ENCODE measurements at regions not wholly inside any gene's neighbourhood (a gene's known extent, or its start where the extent isn't known, plus 50 kb on each side); places are given as distances from the start of the nearest gene placed in this dataset.
"Not testable (repeated sequence)": the region's sequence is repeated elsewhere in the genome, so short reads cannot be mapped to it uniquely, and the experiment has no call there.

DNA sequence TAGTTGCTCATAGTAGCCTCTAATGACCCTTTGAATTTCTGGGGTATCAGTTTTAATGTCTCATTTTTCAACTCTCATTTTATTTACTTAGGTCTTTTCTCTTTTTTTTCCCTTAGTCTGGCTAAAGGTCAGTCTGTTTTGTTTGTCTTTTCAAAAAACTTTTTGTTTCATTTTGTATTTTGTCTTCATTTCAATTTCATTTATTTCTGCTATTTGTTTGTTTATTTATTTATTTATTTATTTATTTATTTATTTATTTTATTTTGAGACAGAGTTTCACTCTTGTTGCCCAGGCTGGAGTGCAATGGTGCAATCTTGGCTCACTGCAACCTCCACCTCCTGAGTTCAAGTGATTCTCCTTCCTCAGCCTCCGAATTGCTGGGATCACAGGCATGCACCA is 1076.9 kb downstream of the PCDH7 start:
- ATAC-seq; DNase-seq; intact Hi-C loops (cut with DNase I, micrococcal nuclease): not testable (repeated sequence)

DNA sequence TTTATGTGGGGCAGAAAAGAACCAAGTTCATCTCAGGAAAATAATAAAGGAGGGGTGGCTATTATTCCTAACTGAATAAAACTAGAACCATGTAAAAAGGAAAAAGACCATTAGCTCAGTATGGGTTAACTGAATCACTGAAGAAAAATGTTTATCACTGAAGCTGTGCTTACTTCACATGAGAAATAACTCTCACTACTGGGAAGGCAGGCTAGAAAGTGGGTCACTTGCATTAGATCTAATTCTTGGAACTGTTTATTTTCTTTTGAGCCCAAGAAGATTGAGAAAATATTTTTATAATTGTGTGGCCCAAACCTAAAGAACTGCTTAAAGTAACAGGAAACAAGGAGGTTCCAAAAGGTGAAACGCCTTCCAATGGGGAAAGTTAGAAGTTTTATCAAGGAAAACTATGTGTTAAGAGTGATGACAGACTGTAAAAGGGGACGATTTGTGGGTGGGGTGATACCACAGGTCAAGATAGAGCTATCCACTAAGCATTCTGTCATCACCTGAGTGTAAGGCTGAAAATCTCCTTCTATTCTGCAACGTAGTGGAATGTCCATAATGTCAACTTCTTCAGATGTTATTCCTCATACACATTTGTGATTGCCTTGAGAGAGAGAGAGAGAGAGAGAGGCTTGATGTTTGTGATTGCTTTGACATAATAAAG is 1083.5 kb downstream of the PCDH7 start:
- intact Hi-C loops (cut with DNase I, micrococcal nuclease) = no loop called here
- ATAC-seq = no peak
- no peak for DNase-seq

- DNase-seq = no peak
- no peak for ATAC-seq
- intact Hi-C loops (cut with DNase I, micrococcal nuclease) = no loop called here
Measured at GRCh38 chr4:31807036-31807435, 1086.9 kb downstream of the PCDH7 start.

DNA sequence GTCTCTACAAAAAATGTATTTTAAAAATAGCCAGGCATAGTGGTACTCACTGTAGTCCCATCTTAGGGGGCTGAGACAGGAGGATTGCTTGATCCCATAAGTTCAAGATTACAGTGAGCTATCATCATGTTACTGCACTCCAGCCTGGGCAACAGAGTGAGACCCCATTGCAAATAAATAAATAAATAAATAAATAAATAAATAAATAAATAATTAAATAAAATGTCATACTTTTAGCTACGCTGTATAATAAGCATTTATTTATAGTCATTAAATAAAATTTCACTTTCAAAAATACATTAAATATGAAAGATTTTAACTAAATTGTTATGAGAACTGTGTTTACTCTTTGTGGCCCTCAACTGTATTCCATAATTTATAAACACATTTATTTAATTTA is 1124.2 kb downstream of the PCDH7 start:
- ATAC-seq (no peak), DNase-seq (no peak)
- intact Hi-C loops (cut with DNase I, micrococcal nuclease) = no loop called here

DNA sequence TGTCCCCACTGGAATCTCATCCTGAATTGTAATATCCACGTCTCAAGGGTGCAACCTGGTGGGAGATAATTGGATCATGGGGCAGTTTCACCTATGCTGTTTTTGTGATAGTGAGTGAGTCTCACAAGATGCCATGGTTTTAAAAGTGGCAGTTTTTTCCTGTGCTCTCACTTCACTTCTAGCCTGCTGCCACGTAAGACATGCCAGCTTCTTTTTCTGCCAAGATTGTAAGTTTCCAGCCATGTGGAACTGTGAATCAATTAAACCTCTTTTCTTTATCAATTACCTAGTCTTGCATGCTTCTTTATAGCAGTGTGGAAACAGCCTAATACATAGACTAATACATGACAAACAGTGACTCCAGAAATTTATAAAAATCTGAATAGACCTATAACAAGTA is 1131.8 kb downstream of the PCDH7 start:
- intact Hi-C loops (cut with DNase I, micrococcal nuclease) = no loop called here
- ATAC-seq = no peak
- no peak for DNase-seq

GRCh38 chr4:31877429-31877828 is 1157.3 kb downstream of the PCDH7 start:
- DNase-seq = no peak
- ATAC-seq = no peak
- intact Hi-C loops (cut with DNase I, micrococcal nuclease) = no loop called here

DNA sequence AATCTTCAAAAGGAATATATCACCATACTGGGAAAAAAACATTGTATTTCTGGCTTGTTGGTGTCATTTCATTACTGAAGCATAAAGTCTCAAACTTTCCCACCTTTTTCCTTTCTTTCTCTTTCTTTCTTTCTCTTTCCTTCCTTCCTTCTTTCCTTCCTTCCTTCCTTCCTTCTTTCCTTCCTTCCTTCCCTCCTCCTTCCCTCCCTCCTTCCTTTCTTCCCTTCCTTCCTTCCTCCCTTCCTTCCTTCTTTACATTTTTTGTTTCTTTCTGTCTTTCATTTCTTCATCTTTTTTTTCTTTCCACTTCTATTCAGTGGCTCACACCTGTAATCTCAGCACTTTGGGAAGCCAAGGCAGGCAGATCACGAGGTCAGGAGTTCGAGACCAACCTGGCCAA is 1160.7 kb downstream of the PCDH7 start:
- intact Hi-C loops (cut with DNase I, micrococcal nuclease); ATAC-seq: not testable (repeated sequence)

GRCh38 chr4:31896349-31896748 is 1176.2 kb downstream of the PCDH7 start:
- peak; percentile 79 for ATAC-seq
- intact Hi-C loops (cut with DNase I, micrococcal nuclease) = no loop called here
- no peak for DNase-seq

More for the DNA sequence above, 1160.7 kb downstream of the PCDH7 start:
- DNase-seq = not testable (repeated sequence)

DNA sequence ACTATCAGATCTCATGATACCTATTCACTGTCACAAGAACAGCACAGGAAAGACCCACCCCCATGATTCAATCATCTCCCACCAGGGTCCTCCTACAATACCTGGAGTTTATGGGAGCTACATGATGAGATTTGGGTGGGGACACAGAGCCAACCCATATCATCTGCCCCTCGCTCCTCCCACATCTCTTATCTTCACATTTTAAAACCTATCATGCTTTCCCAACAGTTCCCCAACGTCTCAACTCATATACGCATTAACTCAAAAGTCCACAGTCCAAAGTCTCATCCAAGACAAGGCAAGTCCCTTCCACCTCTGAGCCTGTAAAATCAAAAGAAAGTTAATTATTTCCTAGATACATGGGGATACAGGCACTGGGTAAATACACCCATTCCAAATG is 1185.2 kb downstream of the PCDH7 start:
- DNase-seq = no peak
- ATAC-seq = peak; percentile 74
- intact Hi-C loops (cut with DNase I, micrococcal nuclease) = no loop called here

DNA sequence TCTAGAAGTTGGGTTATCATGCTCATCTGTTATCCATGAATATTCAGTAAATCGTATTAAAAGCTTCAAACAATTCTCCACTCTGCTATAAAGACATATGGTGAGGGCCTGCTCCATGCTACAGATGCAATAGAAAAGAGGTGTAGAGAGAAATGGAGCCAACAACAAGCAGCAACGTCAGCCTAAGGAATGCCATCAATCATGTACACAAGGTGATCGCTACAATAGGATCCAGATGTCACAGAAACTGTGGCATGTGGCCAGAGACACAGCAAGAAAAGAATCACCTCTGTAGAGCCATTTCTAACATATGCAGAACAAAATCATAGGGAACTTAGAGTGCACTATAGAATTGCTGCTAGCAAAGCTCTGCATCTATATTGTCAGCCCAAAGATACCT is 1188.1 kb downstream of the PCDH7 start:
- ATAC-seq (no peak), DNase-seq (no peak)
- intact Hi-C loops (cut with DNase I, micrococcal nuclease) = no loop called here

DNA sequence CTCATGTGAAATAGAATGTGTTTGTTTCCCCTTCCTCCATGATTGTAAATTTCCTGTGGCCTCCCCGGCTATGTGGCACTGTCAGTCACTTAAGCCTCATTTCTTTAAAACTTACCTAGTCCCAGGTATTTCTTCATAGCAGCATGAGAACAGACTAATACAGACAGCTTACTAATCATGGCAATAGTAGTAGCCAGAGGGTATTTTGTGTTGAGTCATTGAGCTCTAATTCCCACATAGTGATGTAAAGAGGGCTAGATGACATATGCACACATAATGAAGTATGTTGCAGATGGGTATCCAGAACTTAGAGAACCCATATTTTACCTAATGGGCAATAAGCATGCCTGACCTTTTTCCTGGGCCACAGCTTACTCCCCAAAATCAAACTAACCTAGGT is 1197.2 kb downstream of the PCDH7 start:
- DNase-seq (no peak), ATAC-seq (no peak)
- intact Hi-C loops (cut with DNase I, micrococcal nuclease) = no loop called here

- no peak for ATAC-seq
- no peak for DNase-seq
- intact Hi-C loops (cut with DNase I, micrococcal nuclease) = no loop called here
Measured at GRCh38 chr4:31918891-31919290, 1198.7 kb downstream of the PCDH7 start.

GRCh38 chr4:31923634-31924033 is 1203.5 kb downstream of the PCDH7 start:
- DNase-seq (no peak), ATAC-seq (no peak)
- intact Hi-C loops (cut with DNase I, micrococcal nuclease) = no loop called here

GRCh38 chr4:31929676-31930345 is 1209.6 kb downstream of the PCDH7 start:
- ATAC-seq = no peak
- no peak for DNase-seq
- intact Hi-C loops (cut with DNase I, micrococcal nuclease) = no loop called here

- DNase-seq = no peak
- intact Hi-C loops (cut with DNase I, micrococcal nuclease) = no loop called here
- ATAC-seq = no peak
Measured at GRCh38 chr4:31946456-31946855, 1226.3 kb downstream of the PCDH7 start.

DNA sequence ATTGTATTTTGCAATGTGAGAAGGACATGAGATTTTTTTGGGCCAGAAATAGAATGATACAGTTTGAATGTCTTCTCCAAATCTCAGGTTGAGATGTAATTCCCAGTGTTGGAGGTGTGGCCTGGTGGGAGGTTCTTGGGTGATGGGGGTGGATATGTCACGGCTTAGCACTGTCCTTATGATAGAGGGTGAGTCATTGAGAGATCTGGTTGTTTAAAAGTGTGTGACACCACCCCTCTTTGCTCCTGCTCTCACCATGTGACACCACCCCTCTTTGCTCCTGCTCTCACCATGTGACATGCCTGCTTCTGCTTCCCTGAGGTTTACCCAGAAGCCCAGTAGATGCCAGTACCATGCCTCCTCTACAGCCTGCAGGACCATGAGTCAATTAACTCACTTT is 1226.9 kb downstream of the PCDH7 start:
- intact Hi-C loops (cut with DNase I, micrococcal nuclease) = no loop called here
- DNase-seq (no peak), ATAC-seq (no peak)

GRCh38 chr4:31949045-31949444 is 1228.9 kb downstream of the PCDH7 start:
- intact Hi-C loops (cut with DNase I, micrococcal nuclease) = no loop called here
- ATAC-seq = no peak
- DNase-seq = no peak

DNA sequence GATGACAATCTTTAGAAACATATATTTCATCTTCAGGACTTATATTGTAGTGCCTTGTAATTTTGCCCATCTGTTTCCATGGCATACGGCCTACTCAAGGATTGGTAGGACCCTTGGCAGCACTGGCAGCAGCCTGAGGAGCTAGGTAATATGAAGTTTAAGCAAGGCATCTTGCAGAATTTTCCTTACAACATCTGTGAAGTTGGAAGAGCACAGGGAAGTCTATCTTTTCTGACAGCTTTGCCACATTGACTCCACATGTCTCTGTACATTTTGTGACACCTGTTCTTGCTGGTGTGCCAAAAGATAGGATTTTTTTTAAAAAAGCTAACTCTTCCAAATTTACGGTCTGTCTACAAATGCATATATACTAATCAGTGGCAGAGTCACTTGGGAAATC is 1235.2 kb downstream of the PCDH7 start:
- no peak for ATAC-seq
- no peak for DNase-seq
- intact Hi-C loops (cut with DNase I, micrococcal nuclease) = no loop called here

- intact Hi-C loops (cut with DNase I, micrococcal nuclease) = no loop called here
- no peak for ATAC-seq
- DNase-seq = no peak
Measured at GRCh38 chr4:31959972-31960371, 1239.8 kb downstream of the PCDH7 start.

- ATAC-seq = no peak
- no peak for DNase-seq
- intact Hi-C loops (cut with DNase I, micrococcal nuclease) = no loop called here
Measured at GRCh38 chr4:31964685-31965084, 1244.5 kb downstream of the PCDH7 start.

DNA sequence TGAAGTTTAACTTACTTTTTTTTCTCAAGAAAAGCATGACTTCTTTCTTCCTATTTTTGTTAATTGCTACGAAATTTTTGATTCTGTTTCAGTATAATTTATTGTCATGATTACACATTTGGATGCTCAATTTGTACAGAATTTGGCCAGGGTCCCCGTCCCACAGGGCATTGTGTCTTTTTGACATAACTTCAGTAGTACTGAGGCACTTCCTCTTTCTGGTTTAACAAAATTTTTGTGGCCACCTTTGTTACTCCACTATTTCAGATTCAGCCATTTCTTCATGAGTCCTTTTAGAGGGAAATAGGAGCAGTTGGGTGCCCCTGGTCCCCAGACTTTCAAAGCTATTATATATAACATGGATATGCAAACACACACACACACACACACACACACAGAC is 1248.7 kb downstream of the PCDH7 start:
- no peak for ATAC-seq
- no peak for DNase-seq
- intact Hi-C loops (cut with DNase I, micrococcal nuclease) = no loop called here
